Suprapubic skin (tissue), 4 donors: ENCODE measurements at regions not wholly inside any gene's neighbourhood (a gene's known extent, or its start where the extent isn't known, plus 50 kb on each side); places are given as distances from the start of the nearest gene placed in this dataset.

Source experiments
- CTCF ChIP-seq, 2 donors: fragments of 200-600 bp in 1 of 2; fragments of 450-650 bp in 1 of 2; sonication (generic) in 1 of 2; IDR thresholded peaks; one replicate each; pipeline ENCODE4 v1.5.1; 2016 to 2019; ENCODE audit warnings: antibody characterized with exemption in 2 of 2, mild to moderate bottlenecking in 1 of 2, moderate library complexity in 1 of 2
- EP300 ChIP-seq: sonication (generic); formaldehyde crosslinking; IDR thresholded peaks from one replicate; pipeline ENCODE4 v1.6.1; 2017; ENCODE audit warnings: antibody characterized with exemption
- POLR2A ChIP-seq, 2 donors: fragments of 450-650 bp; IDR thresholded peaks; one replicate each; pipeline ENCODE4 v1.6.1; 2017; ENCODE audit warnings: antibody characterized with exemption in 2 of 2, mild to moderate bottlenecking in 2 of 2, moderate library complexity in 2 of 2
- POLR2AphosphoS5 ChIP-seq, 3 donors: sonication (generic); formaldehyde crosslinking; IDR thresholded peaks; one replicate each; pipeline ENCODE4 v1.6.1; 2017; ENCODE audit warnings: antibody characterized with exemption in 3 of 3

GRCh38 chr20:41939659-41940058, 321.5 kb upstream of the CHD6 start:
- TF ChIP-seq EP300: no peak
- TF ChIP-seq POLR2A (IDR thresholded peaks at IDR 0.05): no peak
- TF ChIP-seq CTCF (IDR thresholded peaks at IDR 0.05): no peak
- TF ChIP-seq POLR2AphosphoS5 (IDR thresholded peaks at IDR 0.05): no peak
